ELF-1 (cell line): ENCODE measurements at regions not wholly inside any gene's neighbourhood (a gene's known extent, or its start where the extent isn't known, plus 50 kb on each side); places are given as distances from the start of the nearest gene placed in this dataset.
"Not testable (repeated sequence)": the region's sequence is repeated elsewhere in the genome, so short reads cannot be mapped to it uniquely, and the experiment has no call there.

Source experiments
- DNase-seq: peaks from one replicate; pipeline ENCODE4 v3.0.0-alpha.2; 2016; ENCODE audit warnings: low read depth, low spot score

- no peak for DNase-seq
These were observed 174.9 kb downstream of the ETAA1 start for GRCh38 chr2:67571785-67572718.

- DNase-seq: no peak
These were observed 175.7 kb downstream of the ETAA1 start for GRCh38 chr2:67572721-67573435.

- DNase-seq: no peak
These were observed 177.1 kb downstream of the ETAA1 start for GRCh38 chr2:67574230-67574629.

GRCh38 chr2:67576226-67576625 lies 179.1 kb downstream of the ETAA1 start:
- no peak for DNase-seq

GRCh38 chr2:67576991-67577390 lies 179.9 kb downstream of the ETAA1 start:
- DNase-seq: no peak

GRCh38 chr2:67579216-67579615 lies 182.1 kb downstream of the ETAA1 start:
- no peak for DNase-seq

GRCh38 chr2:67579806-67580205 lies 182.7 kb downstream of the ETAA1 start:
- no peak for DNase-seq

- peak; percentile 72 for DNase-seq
These were observed 184.6 kb downstream of the ETAA1 start for GRCh38 chr2:67581751-67582150.

GRCh38 chr2:67583185-67583584 lies 186.1 kb downstream of the ETAA1 start:
- no peak for DNase-seq

- DNase-seq: no peak
These were observed 188.3 kb downstream of the ETAA1 start for GRCh38 chr2:67585400-67585799.

GRCh38 chr2:67589121-67589520 lies 192.0 kb downstream of the ETAA1 start:
- DNase-seq: not testable (repeated sequence)

- not testable (repeated sequence) for DNase-seq
These were observed 197.4 kb downstream of the ETAA1 start for GRCh38 chr2:67594522-67594921.

GRCh38 chr2:67596871-67597270 lies 199.7 kb downstream of the ETAA1 start:
- DNase-seq: no peak

- no peak for DNase-seq
These were observed 202.4 kb downstream of the ETAA1 start for GRCh38 chr2:67599561-67599960.

GRCh38 chr2:67600222-67600871 lies 203.2 kb downstream of the ETAA1 start:
- peak; percentile 63 for DNase-seq

- DNase-seq: no peak
These were observed 203.8 kb downstream of the ETAA1 start for GRCh38 chr2:67600946-67601345.

GRCh38 chr2:67604360-67604759 lies 207.2 kb downstream of the ETAA1 start:
- DNase-seq: no peak

GRCh38 chr2:67612576-67613042 lies 215.5 kb downstream of the ETAA1 start:
- DNase-seq: no peak

GRCh38 chr2:67613227-67613626 lies 216.1 kb downstream of the ETAA1 start:
- DNase-seq: no peak

GRCh38 chr2:67614454-67614853 lies 217.3 kb downstream of the ETAA1 start:
- DNase-seq: no peak

- no peak for DNase-seq
These were observed 219.6 kb downstream of the ETAA1 start for GRCh38 chr2:67616749-67617148.

GRCh38 chr2:67619204-67619603 lies 222.1 kb downstream of the ETAA1 start:
- no peak for DNase-seq
